Colonic mucosa (tissue), 4 donors: ENCODE measurements at regions not wholly inside any gene's neighbourhood (a gene's known extent, or its start where the extent isn't known, plus 50 kb on each side); places are given as distances from the start of the nearest gene placed in this dataset.

Source experiments
- DNase-seq: peaks from one replicate; pipeline ENCODE4 v3.0.0-alpha.2; 2020
- H3K27ac ChIP-seq: fragments of 200-600 bp; one replicate; pipeline ENCODE4 v1.8.0; 2021
- H3K27me3 ChIP-seq: fragments of 200-600 bp; one replicate; pipeline ENCODE4 v1.8.0; 2021
- H3K36me3 ChIP-seq: fragments of 200-600 bp; one replicate; pipeline ENCODE4 v1.8.0; 2021
- H3K4me1 ChIP-seq: fragments of 200-600 bp; one replicate; pipeline ENCODE4 v1.8.0; 2021; ENCODE audit warnings: mild to moderate bottlenecking
- H3K4me3 ChIP-seq: fragments of 200-600 bp; one replicate; pipeline ENCODE4 v1.8.0; 2021
- H3K9ac ChIP-seq, 2 donors: one replicate each; pipeline ENCODE4 v1.7.0; 2013; ENCODE audit warnings: control low read depth in 2 of 2, low read depth in 2 of 2, low read length in 2 of 2
- H3K9me3 ChIP-seq: fragments of 200-600 bp; one replicate; pipeline ENCODE4 v1.8.0; 2021
- CTCF ChIP-seq: fragments of 200-600 bp; IDR thresholded peaks from one replicate; pipeline ENCODE4 v1.8.0; 2022; ENCODE audit warnings: antibody characterized with exemption, mild to moderate bottlenecking
- intact Hi-C: fragments of 100-400 bp; cut with DNase I; formaldehyde crosslinking; loops from one replicate; pipeline ENCODE4 v1.14.1; 2022
- donor health status: healthy.
- donor health status: DM: no; HTN: no; CAD: no.
- donor health status: DM: no; HTN: no; CAD: no.

GRCh38 chr11:98955551-98955950, 65.2 kb upstream of the CNTN5 start:
- H3K4me1 ChIP-seq = no peaks in the 10 kb centered on the region
- TF ChIP-seq CTCF = no peak
- no peak overlapping the region for H3K4me3 ChIP-seq
- H3K27me3 ChIP-seq = no peaks in the 10 kb centered on the region
- H3K9me3 ChIP-seq = no peaks in the 10 kb centered on the region
- H3K9ac ChIP-seq = no peak overlapping the region
- intact Hi-C loops = no loop called here
- DNase-seq = no peak
- H3K36me3 ChIP-seq = no peaks in the 10 kb centered on the region
- H3K27ac ChIP-seq = no peak overlapping the region

GRCh38 chr11:98964146-98964545, 56.6 kb upstream of the CNTN5 start:
- H3K27ac ChIP-seq = no peak overlapping the region
- no peaks in the 10 kb centered on the region for H3K9me3 ChIP-seq
- H3K4me1 ChIP-seq = no peaks in the 10 kb centered on the region
- H3K27me3 ChIP-seq = no peaks in the 10 kb centered on the region
- no peak for DNase-seq
- no peak overlapping the region for H3K4me3 ChIP-seq
- TF ChIP-seq CTCF = no peak
- no peaks in the 10 kb centered on the region for H3K36me3 ChIP-seq
- intact Hi-C loops = no loop called here
- H3K9ac ChIP-seq = no peak overlapping the region

- no peaks in the 10 kb centered on the region for H3K4me1 ChIP-seq
- H3K9ac ChIP-seq = no peak overlapping the region
- no peak for TF ChIP-seq CTCF
- intact Hi-C loops = no loop called here
- no peak overlapping the region for H3K4me3 ChIP-seq
- no peaks in the 10 kb centered on the region for H3K27me3 ChIP-seq
- no peaks in the 10 kb centered on the region for H3K36me3 ChIP-seq
- H3K27ac ChIP-seq = no peak overlapping the region
- DNase-seq = no peak
- H3K9me3 ChIP-seq = no peaks in the 10 kb centered on the region
Measured at GRCh38 chr11:98965358-98965757, 55.4 kb upstream of the CNTN5 start.

GRCh38 chr11:98965775-98966174, 55.0 kb upstream of the CNTN5 start:
- H3K9ac ChIP-seq = no peak overlapping the region
- no peak for TF ChIP-seq CTCF
- H3K4me1 ChIP-seq = no peaks in the 10 kb centered on the region
- DNase-seq = no peak
- H3K9me3 ChIP-seq = no peaks in the 10 kb centered on the region
- no peak overlapping the region for H3K27ac ChIP-seq
- no peaks in the 10 kb centered on the region for H3K27me3 ChIP-seq
- intact Hi-C loops = no loop called here
- no peaks in the 10 kb centered on the region for H3K36me3 ChIP-seq
- no peak overlapping the region for H3K4me3 ChIP-seq

- intact Hi-C loops = no loop called here
- no peaks in the 10 kb centered on the region for H3K4me1 ChIP-seq
- no peak overlapping the region for H3K4me3 ChIP-seq
- no peak for DNase-seq
- no peak overlapping the region for H3K9ac ChIP-seq
- no peak overlapping the region for H3K27ac ChIP-seq
- H3K9me3 ChIP-seq = no peaks in the 10 kb centered on the region
- H3K36me3 ChIP-seq = no peaks in the 10 kb centered on the region
- TF ChIP-seq CTCF = no peak
- no peaks in the 10 kb centered on the region for H3K27me3 ChIP-seq
Measured at GRCh38 chr11:98967005-98967404, 53.7 kb upstream of the CNTN5 start.
